Coronary artery (tissue), 2 donors: ENCODE measurements at regions not wholly inside any gene's neighbourhood (a gene's known extent, or its start where the extent isn't known, plus 50 kb on each side); places are given as distances from the start of the nearest gene placed in this dataset.

Source experiments
- DNase-seq: peaks from one replicate; pipeline ENCODE4 v3.0.0-alpha.2; 2017; ENCODE audit warnings: low spot score
- H3K27ac ChIP-seq, 2 donors: fragments of 200-600 bp; sonication (generic); one replicate each; pipeline ENCODE4 v1.5.1; 2016 to 2019
- H3K4me3 ChIP-seq: fragments of 200-600 bp; sonication (generic); 2 replicates; pipeline ENCODE4 v1.5.1; 2016; ENCODE audit warnings: mild to moderate bottlenecking, moderate library complexity
- CTCF ChIP-seq: fragments of 200-600 bp; sonication (generic); IDR thresholded peaks from one replicate; pipeline ENCODE4 v1.5.1; 2019; ENCODE audit warnings: antibody characterized with exemption

- Histone ChIP-seq H3K4me3 (no peak overlapping the region), H3K27ac (no peak overlapping the region)
- no peak for TF ChIP-seq CTCF
- DNase-seq = no peak
Observed at GRCh38 chr5:4191041-4191440, 595.4 kb downstream of the IRX1 start.

GRCh38 chr5:4191703-4192102 lies 596.1 kb downstream of the IRX1 start:
- TF ChIP-seq CTCF = no peak
- DNase-seq = no peak
- H3K27ac ChIP-seq = no peak overlapping the region
- no peak overlapping the region for H3K4me3 ChIP-seq

GRCh38 chr5:4192111-4192510 lies 596.5 kb downstream of the IRX1 start:
- Histone ChIP-seq H3K27ac (no peak overlapping the region), H3K4me3 (no peak overlapping the region)
- no peak for TF ChIP-seq CTCF
- DNase-seq = no peak

GRCh38 chr5:4196744-4197143 lies 601.1 kb downstream of the IRX1 start:
- no peak for DNase-seq
- TF ChIP-seq CTCF = no peak
- Histone ChIP-seq H3K4me3 (peak overlapping the region; percentile 50), H3K27ac (no peak overlapping the region)

GRCh38 chr5:4197151-4197550 lies 601.5 kb downstream of the IRX1 start:
- Histone ChIP-seq H3K27ac (no peak overlapping the region), H3K4me3 (peak overlapping the region; percentile 50)
- no peak for TF ChIP-seq CTCF
- no peak for DNase-seq

- no peak for DNase-seq
- no peak overlapping the region for H3K27ac ChIP-seq
- no peak overlapping the region for H3K4me3 ChIP-seq
- no peak for TF ChIP-seq CTCF
Observed at GRCh38 chr5:4198461-4198860, 602.8 kb downstream of the IRX1 start.

- Histone ChIP-seq H3K4me3 (no peak overlapping the region), H3K27ac (no peak overlapping the region)
- no peak for DNase-seq
- no peak for TF ChIP-seq CTCF
Observed at GRCh38 chr5:4199049-4199841, 603.6 kb downstream of the IRX1 start.
